C4-2B (cell line): ENCODE measurements at regions not wholly inside any gene's neighbourhood (a gene's known extent, or its start where the extent isn't known, plus 50 kb on each side); places are given as distances from the start of the nearest gene placed in this dataset.

Experiments
- ZFX ChIP-seq: fragments of 450-650 bp; IDR thresholded peaks from 2 replicates; pipeline ENCODE4 v1.6.1; 2017
- TF ChIP-seq, protein P1 (sequence below): fragments of 450-650 bp; conservative IDR thresholded peaks from 2 replicates; pipeline ENCODE4 v1.5.1; 2017; ENCODE audit warnings: mild to moderate bottlenecking

DNA sequence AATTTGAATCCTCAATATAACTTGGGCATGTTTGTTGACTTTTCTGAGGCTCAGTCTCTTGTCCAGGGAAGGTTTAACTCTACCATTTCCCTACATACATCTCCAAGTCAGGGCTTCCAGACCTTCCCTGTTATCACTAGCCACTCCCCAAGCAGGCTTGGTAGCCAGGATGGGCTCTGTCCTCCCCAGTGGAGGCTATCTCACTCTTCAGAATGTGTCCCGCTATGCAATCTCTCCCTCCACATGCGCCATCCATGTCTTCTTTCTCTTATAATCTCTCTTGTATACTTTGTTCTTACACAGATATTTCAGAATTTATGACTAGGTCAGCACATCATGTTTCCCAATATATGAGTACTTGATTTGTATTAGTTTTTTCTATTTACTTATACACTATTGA is 310.4 kb downstream of the HGF start:
- TF ChIP-seq, protein P1, sequence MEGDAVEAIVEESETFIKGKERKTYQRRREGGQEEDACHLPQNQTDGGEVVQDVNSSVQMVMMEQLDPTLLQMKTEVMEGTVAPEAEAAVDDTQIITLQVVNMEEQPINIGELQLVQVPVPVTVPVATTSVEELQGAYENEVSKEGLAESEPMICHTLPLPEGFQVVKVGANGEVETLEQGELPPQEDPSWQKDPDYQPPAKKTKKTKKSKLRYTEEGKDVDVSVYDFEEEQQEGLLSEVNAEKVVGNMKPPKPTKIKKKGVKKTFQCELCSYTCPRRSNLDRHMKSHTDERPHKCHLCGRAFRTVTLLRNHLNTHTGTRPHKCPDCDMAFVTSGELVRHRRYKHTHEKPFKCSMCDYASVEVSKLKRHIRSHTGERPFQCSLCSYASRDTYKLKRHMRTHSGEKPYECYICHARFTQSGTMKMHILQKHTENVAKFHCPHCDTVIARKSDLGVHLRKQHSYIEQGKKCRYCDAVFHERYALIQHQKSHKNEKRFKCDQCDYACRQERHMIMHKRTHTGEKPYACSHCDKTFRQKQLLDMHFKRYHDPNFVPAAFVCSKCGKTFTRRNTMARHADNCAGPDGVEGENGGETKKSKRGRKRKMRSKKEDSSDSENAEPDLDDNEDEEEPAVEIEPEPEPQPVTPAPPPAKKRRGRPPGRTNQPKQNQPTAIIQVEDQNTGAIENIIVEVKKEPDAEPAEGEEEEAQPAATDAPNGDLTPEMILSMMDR: no peak
- TF ChIP-seq ZFX: no peak
